ENCODE measurements at regions not wholly inside any gene's neighbourhood (a gene's known extent, or its start where the extent isn't known, plus 50 kb on each side); places are given as distances from the start of the nearest gene placed in this dataset.

DNA sequence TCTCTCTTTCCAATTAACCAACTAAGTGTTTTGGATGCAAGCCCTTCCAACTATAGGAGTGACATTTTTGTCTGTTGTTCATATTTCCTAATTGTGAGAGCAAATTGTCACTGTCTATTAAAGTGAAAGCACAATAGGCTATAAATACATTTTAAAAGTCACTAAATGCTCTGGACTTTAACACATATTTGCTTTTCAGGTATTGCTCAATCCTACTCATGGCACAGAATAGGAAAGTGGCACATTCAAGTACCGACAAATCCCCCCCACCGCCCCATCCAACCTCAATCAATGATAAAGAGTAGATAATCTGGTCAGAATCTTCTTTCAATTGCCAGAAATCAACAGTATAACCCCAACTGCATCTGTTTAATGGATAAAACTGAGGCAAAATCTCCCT, 419.8 kb downstream of the PLK2 start:
- H3K27ac ChIP-seq (ENCODE audit: low read depth, low read length, poor library complexity, severe bottlenecking), result no peak overlapping the region
- H3K79me2 ChIP-seq (ENCODE audit: insufficient read depth, low read length), result no peaks in the 10 kb centered on the region
- no peaks in the 10 kb centered on the region for H3K4me1 ChIP-seq (ENCODE audit: insufficient read depth, low read length, severe bottlenecking)
- H3K27me3 ChIP-seq (ENCODE audit: insufficient read depth, low read length), result no peaks in the 10 kb centered on the region
- H3K9ac ChIP-seq (ENCODE audit: low read length), result no peak overlapping the region
- H3K9me2 ChIP-seq (ENCODE audit: low read depth, low read length), result no peaks in the 10 kb centered on the region
- no peaks in the 10 kb centered on the region for H3F3A ChIP-seq (ENCODE audit: insufficient read depth, low read length)
- H3K36me3 ChIP-seq (ENCODE audit: insufficient read depth, low read length), result no peaks in the 10 kb centered on the region
- TF ChIP-seq, protein P1, sequence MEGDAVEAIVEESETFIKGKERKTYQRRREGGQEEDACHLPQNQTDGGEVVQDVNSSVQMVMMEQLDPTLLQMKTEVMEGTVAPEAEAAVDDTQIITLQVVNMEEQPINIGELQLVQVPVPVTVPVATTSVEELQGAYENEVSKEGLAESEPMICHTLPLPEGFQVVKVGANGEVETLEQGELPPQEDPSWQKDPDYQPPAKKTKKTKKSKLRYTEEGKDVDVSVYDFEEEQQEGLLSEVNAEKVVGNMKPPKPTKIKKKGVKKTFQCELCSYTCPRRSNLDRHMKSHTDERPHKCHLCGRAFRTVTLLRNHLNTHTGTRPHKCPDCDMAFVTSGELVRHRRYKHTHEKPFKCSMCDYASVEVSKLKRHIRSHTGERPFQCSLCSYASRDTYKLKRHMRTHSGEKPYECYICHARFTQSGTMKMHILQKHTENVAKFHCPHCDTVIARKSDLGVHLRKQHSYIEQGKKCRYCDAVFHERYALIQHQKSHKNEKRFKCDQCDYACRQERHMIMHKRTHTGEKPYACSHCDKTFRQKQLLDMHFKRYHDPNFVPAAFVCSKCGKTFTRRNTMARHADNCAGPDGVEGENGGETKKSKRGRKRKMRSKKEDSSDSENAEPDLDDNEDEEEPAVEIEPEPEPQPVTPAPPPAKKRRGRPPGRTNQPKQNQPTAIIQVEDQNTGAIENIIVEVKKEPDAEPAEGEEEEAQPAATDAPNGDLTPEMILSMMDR (IDR thresholded peaks at IDR 0.05; ENCODE audit: low read length), result no peak
- TF ChIP-seq EZH2 (IDR thresholded peaks at IDR 0.05; ENCODE audit: borderline replicate concordance, low read length), result no peak
- H2AFZ ChIP-seq (ENCODE audit: low read length), result no peak overlapping the region
- no peak overlapping the region for H3K4me3 ChIP-seq (ENCODE audit: low read depth, low read length, poor library complexity, severe bottlenecking)
- no peaks in the 10 kb centered on the region for H4K20me1 ChIP-seq (ENCODE audit: insufficient read depth, low read length)
- no peak overlapping the region for H3K4me2 ChIP-seq (ENCODE audit: low read length)
- no peaks in the 10 kb centered on the region for H3K9me3 ChIP-seq (ENCODE audit: low read length)

DNA sequence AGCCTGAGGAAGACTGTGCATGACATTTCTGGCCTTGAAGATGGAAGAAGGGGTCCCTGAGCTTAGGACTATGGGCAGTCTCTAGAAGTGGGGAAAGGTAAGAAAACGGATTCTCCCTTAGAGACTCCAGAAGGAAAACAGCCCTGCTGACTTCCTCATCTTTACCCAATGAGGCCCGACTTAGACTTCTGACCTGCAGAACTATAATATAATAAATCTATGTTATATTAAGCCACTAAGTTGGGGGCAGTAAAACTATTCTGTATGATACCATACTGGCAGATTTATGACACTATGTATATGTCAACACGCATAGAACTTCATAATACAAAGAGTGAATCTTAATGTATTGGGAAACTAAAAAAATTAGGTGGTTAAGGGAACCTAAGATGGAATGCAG, 422.0 kb downstream of the PLK2 start:
- H3K9ac ChIP-seq (ENCODE audit: low read length), result no peak overlapping the region
- no peaks in the 10 kb centered on the region for H4K20me1 ChIP-seq (ENCODE audit: insufficient read depth, low read length)
- no peak overlapping the region for H3K27ac ChIP-seq (ENCODE audit: low read depth, low read length, poor library complexity, severe bottlenecking)
- no peaks in the 10 kb centered on the region for H3K4me1 ChIP-seq (ENCODE audit: insufficient read depth, low read length, severe bottlenecking)
- H3K4me2 ChIP-seq (ENCODE audit: low read length), result no peak overlapping the region
- H3K36me3 ChIP-seq (ENCODE audit: insufficient read depth, low read length), result no peaks in the 10 kb centered on the region
- H2AFZ ChIP-seq (ENCODE audit: low read length), result no peak overlapping the region
- no peaks in the 10 kb centered on the region for H3K27me3 ChIP-seq (ENCODE audit: insufficient read depth, low read length)
- no peaks in the 10 kb centered on the region for H3F3A ChIP-seq (ENCODE audit: insufficient read depth, low read length)
- no peaks in the 10 kb centered on the region for H3K9me3 ChIP-seq (ENCODE audit: low read length)
- no peaks in the 10 kb centered on the region for H3K9me2 ChIP-seq (ENCODE audit: low read depth, low read length)
- H3K4me3 ChIP-seq (ENCODE audit: low read depth, low read length, poor library complexity, severe bottlenecking), result no peak overlapping the region
- TF ChIP-seq, protein P1 (IDR thresholded peaks at IDR 0.05; ENCODE audit: low read length), result no peak
- no peak for TF ChIP-seq EZH2 (IDR thresholded peaks at IDR 0.05; ENCODE audit: borderline replicate concordance, low read length)
- H3K79me2 ChIP-seq (ENCODE audit: insufficient read depth, low read length), result no peaks in the 10 kb centered on the region

DNA sequence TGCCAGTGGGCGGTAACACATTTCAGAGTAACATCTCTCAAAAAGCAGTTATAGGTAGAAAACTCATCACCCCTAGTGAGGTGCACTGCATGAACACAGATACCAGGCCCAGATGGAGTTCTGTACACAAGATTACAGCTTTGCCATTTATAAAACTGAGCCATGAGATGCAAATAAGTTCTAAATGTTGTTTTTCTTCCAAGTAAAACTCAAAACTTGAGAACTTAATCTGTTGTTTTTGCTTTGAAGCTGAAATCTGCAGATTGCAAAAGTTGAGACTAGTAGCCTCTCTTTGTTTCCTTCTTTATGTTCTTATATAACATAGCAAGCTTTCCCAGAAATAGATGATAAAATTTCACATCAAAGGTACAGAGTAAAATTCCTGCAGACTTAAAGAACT, 434.1 kb downstream of the PLK2 start:
- Histone ChIP-seq H2AFZ (ENCODE audit: low read length) (no peak overlapping the region), H3K27ac (ENCODE audit: low read depth, low read length, poor library complexity, severe bottlenecking) (no peak overlapping the region), H3K36me3 (ENCODE audit: insufficient read depth, low read length) (no peaks in the 10 kb centered on the region), H3K27me3 (ENCODE audit: insufficient read depth, low read length) (no peaks in the 10 kb centered on the region), H3K9me2 (ENCODE audit: low read depth, low read length) (no peaks in the 10 kb centered on the region), H3K79me2 (ENCODE audit: insufficient read depth, low read length) (no peaks in the 10 kb centered on the region), H3K9me3 (ENCODE audit: low read length) (no peaks in the 10 kb centered on the region), H4K20me1 (ENCODE audit: insufficient read depth, low read length) (no peaks in the 10 kb centered on the region), H3F3A (ENCODE audit: insufficient read depth, low read length) (no peaks in the 10 kb centered on the region), H3K9ac (ENCODE audit: low read length) (no peak overlapping the region), H3K4me1 (ENCODE audit: insufficient read depth, low read length, severe bottlenecking) (no peaks in the 10 kb centered on the region), H3K4me3 (ENCODE audit: low read depth, low read length, poor library complexity, severe bottlenecking) (no peak overlapping the region), H3K4me2 (ENCODE audit: low read length) (no peak overlapping the region)
- no peak for TF ChIP-seq EZH2 (IDR thresholded peaks at IDR 0.05; ENCODE audit: borderline replicate concordance, low read length)
- TF ChIP-seq, protein P1 (IDR thresholded peaks at IDR 0.05; ENCODE audit: low read length), result no peak
